ENCODE measurements at regions not wholly inside any gene's neighbourhood (a gene's known extent, or its start where the extent isn't known, plus 50 kb on each side); places are given as distances from the start of the nearest gene placed in this dataset.
"Not testable (repeated sequence)": the region's sequence is repeated elsewhere in the genome, so short reads cannot be mapped to it uniquely, and the experiment has no call there.

GRCh38 chr18:1094409-1094808 lies 189.7 kb downstream of the ADCYAP1 start:
- no peak overlapping the region for H3K4me3 ChIP-seq (ENCODE audit: low read depth, low read length)
- no peak for DNase-seq (ENCODE audit: low read depth)
- TF ChIP-seq POLR2A (IDR thresholded peaks at IDR 0.05; ENCODE audit: extremely low read depth, insufficient read length) (no peak), CTCF (IDR thresholded peaks at IDR 0.05; ENCODE audit: low read depth, low read length) (no peak), MYC (IDR thresholded peaks at IDR 0.05; ENCODE audit: low read depth, low read length) (no peak), MAX (IDR thresholded peaks at IDR 0.05; ENCODE audit: low read depth, low read length) (no peak)

- not testable (repeated sequence) for DNase-seq (ENCODE audit: low read depth); H3K4me3 ChIP-seq (ENCODE audit: low read depth, low read length)
Observed at GRCh38 chr18:1097991-1098735, 193.5 kb downstream of the ADCYAP1 start.

- no peak overlapping the region for H3K4me3 ChIP-seq (ENCODE audit: low read depth, low read length)
- DNase-seq (ENCODE audit: low read depth) = no peak
- TF ChIP-seq MYC (IDR thresholded peaks at IDR 0.05; ENCODE audit: low read depth, low read length) (no peak), MAX (IDR thresholded peaks at IDR 0.05; ENCODE audit: low read depth, low read length) (no peak), CTCF (IDR thresholded peaks at IDR 0.05; ENCODE audit: low read depth, low read length) (no peak), POLR2A (IDR thresholded peaks at IDR 0.05; ENCODE audit: extremely low read depth, insufficient read length) (no peak)
Observed at GRCh38 chr18:1102848-1103247, 198.2 kb downstream of the ADCYAP1 start.

GRCh38 chr18:1103537-1103936 lies 198.9 kb downstream of the ADCYAP1 start:
- no peak for TF ChIP-seq MAX (IDR thresholded peaks at IDR 0.05; ENCODE audit: low read depth, low read length)
- no peak for TF ChIP-seq MYC (IDR thresholded peaks at IDR 0.05; ENCODE audit: low read depth, low read length)
- no peak for TF ChIP-seq CTCF (IDR thresholded peaks at IDR 0.05; ENCODE audit: low read depth, low read length)
- no peak for TF ChIP-seq POLR2A (IDR thresholded peaks at IDR 0.05; ENCODE audit: extremely low read depth, insufficient read length)
- H3K4me3 ChIP-seq (ENCODE audit: low read depth, low read length) = no peak overlapping the region
- DNase-seq (ENCODE audit: low read depth) = no peak

- no peak for DNase-seq (ENCODE audit: low read depth)
- H3K4me3 ChIP-seq (ENCODE audit: low read depth, low read length) = no peak overlapping the region
- TF ChIP-seq MAX (IDR thresholded peaks at IDR 0.05; ENCODE audit: low read depth, low read length) (no peak), CTCF (IDR thresholded peaks at IDR 0.05; ENCODE audit: low read depth, low read length) (no peak), MYC (IDR thresholded peaks at IDR 0.05; ENCODE audit: low read depth, low read length) (no peak), POLR2A (IDR thresholded peaks at IDR 0.05; ENCODE audit: extremely low read depth, insufficient read length) (no peak)
Observed at GRCh38 chr18:1104181-1104881, 199.7 kb downstream of the ADCYAP1 start.

- no peak overlapping the region for H3K4me3 ChIP-seq (ENCODE audit: low read depth, low read length)
- no peak for TF ChIP-seq POLR2A (IDR thresholded peaks at IDR 0.05; ENCODE audit: extremely low read depth, insufficient read length)
- TF ChIP-seq MYC (IDR thresholded peaks at IDR 0.05; ENCODE audit: low read depth, low read length) = no peak
- TF ChIP-seq CTCF (IDR thresholded peaks at IDR 0.05; ENCODE audit: low read depth, low read length) = no peak
- no peak for TF ChIP-seq MAX (IDR thresholded peaks at IDR 0.05; ENCODE audit: low read depth, low read length)
- DNase-seq (ENCODE audit: low read depth) = no peak
Observed at GRCh38 chr18:1124495-1124894, 219.8 kb downstream of the ADCYAP1 start.
